H1 (cell line): ENCODE measurements at regions not wholly inside any gene's neighbourhood (a gene's known extent, or its start where the extent isn't known, plus 50 kb on each side); places are given as distances from the start of the nearest gene placed in this dataset.

Experiments
- EP300 ChIP-seq, 2 experiments: IDR thresholded peaks; 1 replicate in 1 of 2; 2 replicates in 1 of 2; pipeline ENCODE4 v1.6.1; 2011 to 2012; ENCODE audit warnings: low read depth in 2 of 2, low read length in 2 of 2, mild to moderate bottlenecking in 2 of 2, borderline replicate concordance in 1 of 2, inconsistent platforms in 1 of 2, moderate library complexity in 1 of 2
- GABPA ChIP-seq: IDR thresholded peaks from 2 replicates; pipeline ENCODE4 v1.6.1; 2011; ENCODE audit warnings: mild to moderate bottlenecking, low read length, moderate library complexity, borderline replicate concordance; ENCODE audit not compliant: insufficient read depth
- HDAC6 ChIP-seq: IDR thresholded peaks from one replicate; pipeline ENCODE4 v1.7.1; 2012; ENCODE audit warnings: low read depth, mild to moderate bottlenecking, inconsistent platforms, low read length, moderate library complexity
- JUN ChIP-seq: IDR thresholded peaks from 2 replicates; pipeline ENCODE4 v1.6.1; 2011; ENCODE audit warnings: low read depth, mild to moderate bottlenecking, improper control_type of control experiment, low read length
- POLR2A ChIP-seq, 2 experiments: IDR thresholded peaks; 1 replicate in 1 of 2; 2 replicates in 1 of 2; pipeline ENCODE4 v1.6.1; 2011; ENCODE audit warnings: low read depth in 2 of 2, low read length in 2 of 2, mild to moderate bottlenecking in 2 of 2; ENCODE audit errors: control extremely low read depth in 1 of 2
- POLR2AphosphoS5 ChIP-seq: IDR thresholded peaks from 2 replicates; pipeline ENCODE4 v1.6.1; 2011; ENCODE audit warnings: low read depth, low read length
- RFX5 ChIP-seq: IDR thresholded peaks from 2 replicates; pipeline ENCODE4 v1.6.1; 2011; ENCODE audit warnings: low read depth, low read length, improper control_type of control experiment, borderline replicate concordance
- TAF1 ChIP-seq: IDR thresholded peaks from 2 replicates; pipeline ENCODE4 v1.6.1; 2011; ENCODE audit warnings: mild to moderate bottlenecking, low read depth, low read length
- TF ChIP-seq, protein P1 (sequence below), 3 experiments: IDR thresholded peaks; 1 replicate in 2 of 3; 2 replicates in 1 of 3; pipeline versions ENCODE4 v1.5.1 to v1.6.1; 2011; ENCODE audit warnings: low read length in 3 of 3, mild to moderate bottlenecking in 3 of 3, inconsistent platforms in 2 of 3, low read depth in 1 of 3, moderate library complexity in 1 of 3; ENCODE audit not compliant: insufficient read depth in 1 of 3; ENCODE audit errors: control extremely low read depth in 1 of 3

DNA sequence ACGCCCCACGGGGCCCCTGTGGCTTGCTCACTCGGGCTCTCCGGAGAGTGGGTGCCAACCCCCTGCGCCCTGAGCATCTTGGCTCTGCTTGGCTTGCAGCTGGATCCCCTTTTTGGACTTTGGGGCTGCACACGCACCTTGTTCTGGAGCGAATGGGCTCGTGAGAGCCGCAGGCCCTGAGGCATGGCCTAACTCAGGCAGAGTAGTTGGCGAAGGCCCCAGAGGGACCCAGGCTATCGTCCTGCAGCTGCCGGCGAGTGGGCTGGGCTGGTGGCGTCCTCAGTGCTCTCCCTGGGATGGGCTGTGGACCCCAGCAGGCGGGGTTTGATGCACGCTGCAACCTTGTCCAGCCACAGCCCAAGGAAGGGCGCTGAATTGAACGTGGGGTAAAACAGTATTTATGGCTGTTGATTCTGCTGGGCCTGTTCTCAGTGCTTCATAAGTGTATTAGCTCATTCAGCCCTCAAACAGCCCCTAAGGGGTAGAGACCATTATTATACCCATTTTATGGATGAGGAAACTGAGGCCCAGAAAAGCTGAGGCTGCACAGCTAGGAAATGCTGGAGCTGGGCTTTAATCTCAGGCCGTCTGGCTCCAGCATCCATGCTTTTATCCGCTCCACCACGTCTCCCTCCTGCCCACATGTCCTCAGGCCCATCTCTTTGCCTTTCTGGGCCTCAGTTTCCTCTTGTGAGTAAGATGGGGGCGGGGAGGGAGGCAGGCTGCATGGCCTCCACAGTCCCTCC is 171.2 kb upstream of the CIBAR2 start:
- TF ChIP-seq POLR2A (IDR thresholded peaks at IDR 0.05; ENCODE audit: control extremely low read depth in 1 of 2, low read depth in 2 of 2, low read length in 2 of 2) = no peak
- TF ChIP-seq HDAC6 = no peak
- TF ChIP-seq, protein P1, sequence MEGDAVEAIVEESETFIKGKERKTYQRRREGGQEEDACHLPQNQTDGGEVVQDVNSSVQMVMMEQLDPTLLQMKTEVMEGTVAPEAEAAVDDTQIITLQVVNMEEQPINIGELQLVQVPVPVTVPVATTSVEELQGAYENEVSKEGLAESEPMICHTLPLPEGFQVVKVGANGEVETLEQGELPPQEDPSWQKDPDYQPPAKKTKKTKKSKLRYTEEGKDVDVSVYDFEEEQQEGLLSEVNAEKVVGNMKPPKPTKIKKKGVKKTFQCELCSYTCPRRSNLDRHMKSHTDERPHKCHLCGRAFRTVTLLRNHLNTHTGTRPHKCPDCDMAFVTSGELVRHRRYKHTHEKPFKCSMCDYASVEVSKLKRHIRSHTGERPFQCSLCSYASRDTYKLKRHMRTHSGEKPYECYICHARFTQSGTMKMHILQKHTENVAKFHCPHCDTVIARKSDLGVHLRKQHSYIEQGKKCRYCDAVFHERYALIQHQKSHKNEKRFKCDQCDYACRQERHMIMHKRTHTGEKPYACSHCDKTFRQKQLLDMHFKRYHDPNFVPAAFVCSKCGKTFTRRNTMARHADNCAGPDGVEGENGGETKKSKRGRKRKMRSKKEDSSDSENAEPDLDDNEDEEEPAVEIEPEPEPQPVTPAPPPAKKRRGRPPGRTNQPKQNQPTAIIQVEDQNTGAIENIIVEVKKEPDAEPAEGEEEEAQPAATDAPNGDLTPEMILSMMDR (IDR thresholded peaks at IDR 0.05; ENCODE audit: control extremely low read depth in 1 of 3, insufficient read depth in 1 of 3, low read depth in 1 of 3, low read length in 3 of 3) = no peak
- TF ChIP-seq EP300 (IDR thresholded peaks at IDR 0.05; ENCODE audit: borderline replicate concordance in 1 of 2, low read depth in 2 of 2, low read length in 2 of 2) = no peak
- no peak for TF ChIP-seq RFX5
- no peak for TF ChIP-seq GABPA
- no peak for TF ChIP-seq TAF1
- TF ChIP-seq POLR2AphosphoS5 = no peak
- TF ChIP-seq JUN = no peak
